ENCODE measurements at regions not wholly inside any gene's neighbourhood (a gene's known extent, or its start where the extent isn't known, plus 50 kb on each side); places are given as distances from the start of the nearest gene placed in this dataset.
"Not testable (repeated sequence)": the region's sequence is repeated elsewhere in the genome, so short reads cannot be mapped to it uniquely, and the experiment has no call there.

- not testable (repeated sequence) for DNase-seq (ENCODE audit: extremely low spot score, unreplicated experiment); H3K27ac Mint-ChIP-seq (ENCODE audit: unreplicated experiment); H3K4me3 Mint-ChIP-seq (ENCODE audit: unreplicated experiment); H3K4me1 Mint-ChIP-seq (ENCODE audit: unreplicated experiment); H3K36me3 Mint-ChIP-seq (ENCODE audit: unreplicated experiment); H3K27me3 Mint-ChIP-seq (ENCODE audit: unreplicated experiment)
- peaks cover 16% of the 10 kb centered on the region for H3K9me3 Mint-ChIP-seq (ENCODE audit: unreplicated experiment)
These were observed 149.3 kb upstream of the CCZ1B start for GRCh38 chr7:6975346-6975745.

- peaks cover 12% of the 10 kb centered on the region for H3K9me3 Mint-ChIP-seq (ENCODE audit: unreplicated experiment)
- not testable (repeated sequence) for DNase-seq (ENCODE audit: extremely low spot score, unreplicated experiment); H3K27me3 Mint-ChIP-seq (ENCODE audit: unreplicated experiment); H3K4me1 Mint-ChIP-seq (ENCODE audit: unreplicated experiment); H3K36me3 Mint-ChIP-seq (ENCODE audit: unreplicated experiment); H3K27ac Mint-ChIP-seq (ENCODE audit: unreplicated experiment); H3K4me3 Mint-ChIP-seq (ENCODE audit: unreplicated experiment)
These were observed 151.3 kb upstream of the CCZ1B start for GRCh38 chr7:6977368-6977767.

- DNase-seq (ENCODE audit: extremely low spot score, unreplicated experiment); H3K27me3 Mint-ChIP-seq (ENCODE audit: unreplicated experiment); H3K4me3 Mint-ChIP-seq (ENCODE audit: unreplicated experiment); H3K36me3 Mint-ChIP-seq (ENCODE audit: unreplicated experiment); H3K27ac Mint-ChIP-seq (ENCODE audit: unreplicated experiment); H3K4me1 Mint-ChIP-seq (ENCODE audit: unreplicated experiment): not testable (repeated sequence)
- H3K9me3 Mint-ChIP-seq (ENCODE audit: unreplicated experiment) = peaks cover 12% of the 10 kb centered on the region
These were observed 152.3 kb upstream of the CCZ1B start for GRCh38 chr7:6978326-6978725.

GRCh38 chr7:6979456-6979855 is 153.4 kb upstream of the CCZ1B start:
- H3K4me1 Mint-ChIP-seq (ENCODE audit: unreplicated experiment); H3K4me3 Mint-ChIP-seq (ENCODE audit: unreplicated experiment); H3K27ac Mint-ChIP-seq (ENCODE audit: unreplicated experiment); H3K27me3 Mint-ChIP-seq (ENCODE audit: unreplicated experiment); DNase-seq (ENCODE audit: extremely low spot score, unreplicated experiment); H3K36me3 Mint-ChIP-seq (ENCODE audit: unreplicated experiment): not testable (repeated sequence)
- H3K9me3 Mint-ChIP-seq (ENCODE audit: unreplicated experiment) = peaks cover 12% of the 10 kb centered on the region

- H3K4me1 Mint-ChIP-seq (ENCODE audit: unreplicated experiment); H3K4me3 Mint-ChIP-seq (ENCODE audit: unreplicated experiment); DNase-seq (ENCODE audit: extremely low spot score, unreplicated experiment); H3K9me3 Mint-ChIP-seq (ENCODE audit: unreplicated experiment); H3K36me3 Mint-ChIP-seq (ENCODE audit: unreplicated experiment); H3K27ac Mint-ChIP-seq (ENCODE audit: unreplicated experiment); H3K27me3 Mint-ChIP-seq (ENCODE audit: unreplicated experiment): not testable (repeated sequence)
These were observed 156.3 kb upstream of the CCZ1B start for GRCh38 chr7:6982375-6982774.

- H3K9me3 Mint-ChIP-seq (ENCODE audit: unreplicated experiment); H3K27ac Mint-ChIP-seq (ENCODE audit: unreplicated experiment); H3K4me1 Mint-ChIP-seq (ENCODE audit: unreplicated experiment); H3K36me3 Mint-ChIP-seq (ENCODE audit: unreplicated experiment); H3K4me3 Mint-ChIP-seq (ENCODE audit: unreplicated experiment); DNase-seq (ENCODE audit: extremely low spot score, unreplicated experiment); H3K27me3 Mint-ChIP-seq (ENCODE audit: unreplicated experiment): not testable (repeated sequence)
These were observed 160.8 kb upstream of the CCZ1B start for GRCh38 chr7:6986892-6987291.

- H3K36me3 Mint-ChIP-seq (ENCODE audit: unreplicated experiment); DNase-seq (ENCODE audit: extremely low spot score, unreplicated experiment); H3K9me3 Mint-ChIP-seq (ENCODE audit: unreplicated experiment); H3K27me3 Mint-ChIP-seq (ENCODE audit: unreplicated experiment); H3K4me1 Mint-ChIP-seq (ENCODE audit: unreplicated experiment); H3K4me3 Mint-ChIP-seq (ENCODE audit: unreplicated experiment); H3K27ac Mint-ChIP-seq (ENCODE audit: unreplicated experiment): not testable (repeated sequence)
These were observed 162.5 kb upstream of the CCZ1B start for GRCh38 chr7:6988608-6989007.

- H3K27ac Mint-ChIP-seq (ENCODE audit: unreplicated experiment); H3K27me3 Mint-ChIP-seq (ENCODE audit: unreplicated experiment); H3K9me3 Mint-ChIP-seq (ENCODE audit: unreplicated experiment); H3K36me3 Mint-ChIP-seq (ENCODE audit: unreplicated experiment); H3K4me3 Mint-ChIP-seq (ENCODE audit: unreplicated experiment); DNase-seq (ENCODE audit: extremely low spot score, unreplicated experiment); H3K4me1 Mint-ChIP-seq (ENCODE audit: unreplicated experiment): not testable (repeated sequence)
These were observed 163.9 kb upstream of the CCZ1B start for GRCh38 chr7:6989968-6990367.

GRCh38 chr7:6990426-6991152 is 164.5 kb upstream of the CCZ1B start:
- not testable (repeated sequence) for H3K4me1 Mint-ChIP-seq (ENCODE audit: unreplicated experiment); H3K36me3 Mint-ChIP-seq (ENCODE audit: unreplicated experiment); H3K9me3 Mint-ChIP-seq (ENCODE audit: unreplicated experiment); DNase-seq (ENCODE audit: extremely low spot score, unreplicated experiment); H3K27me3 Mint-ChIP-seq (ENCODE audit: unreplicated experiment); H3K4me3 Mint-ChIP-seq (ENCODE audit: unreplicated experiment); H3K27ac Mint-ChIP-seq (ENCODE audit: unreplicated experiment)

GRCh38 chr7:6991169-6991611 is 165.1 kb upstream of the CCZ1B start:
- not testable (repeated sequence) for DNase-seq (ENCODE audit: extremely low spot score, unreplicated experiment); H3K27me3 Mint-ChIP-seq (ENCODE audit: unreplicated experiment); H3K4me3 Mint-ChIP-seq (ENCODE audit: unreplicated experiment); H3K4me1 Mint-ChIP-seq (ENCODE audit: unreplicated experiment); H3K36me3 Mint-ChIP-seq (ENCODE audit: unreplicated experiment); H3K27ac Mint-ChIP-seq (ENCODE audit: unreplicated experiment); H3K9me3 Mint-ChIP-seq (ENCODE audit: unreplicated experiment)

GRCh38 chr7:6991686-6992085 is 165.6 kb upstream of the CCZ1B start:
- not testable (repeated sequence) for H3K4me1 Mint-ChIP-seq (ENCODE audit: unreplicated experiment); H3K9me3 Mint-ChIP-seq (ENCODE audit: unreplicated experiment); DNase-seq (ENCODE audit: extremely low spot score, unreplicated experiment); H3K27me3 Mint-ChIP-seq (ENCODE audit: unreplicated experiment); H3K4me3 Mint-ChIP-seq (ENCODE audit: unreplicated experiment); H3K36me3 Mint-ChIP-seq (ENCODE audit: unreplicated experiment); H3K27ac Mint-ChIP-seq (ENCODE audit: unreplicated experiment)

GRCh38 chr7:6992133-6992532 is 166.1 kb upstream of the CCZ1B start:
- H3K4me3 Mint-ChIP-seq (ENCODE audit: unreplicated experiment); H3K9me3 Mint-ChIP-seq (ENCODE audit: unreplicated experiment); DNase-seq (ENCODE audit: extremely low spot score, unreplicated experiment); H3K27ac Mint-ChIP-seq (ENCODE audit: unreplicated experiment); H3K36me3 Mint-ChIP-seq (ENCODE audit: unreplicated experiment); H3K4me1 Mint-ChIP-seq (ENCODE audit: unreplicated experiment); H3K27me3 Mint-ChIP-seq (ENCODE audit: unreplicated experiment): not testable (repeated sequence)

- H3K4me3 Mint-ChIP-seq (ENCODE audit: unreplicated experiment); H3K27ac Mint-ChIP-seq (ENCODE audit: unreplicated experiment); DNase-seq (ENCODE audit: extremely low spot score, unreplicated experiment); H3K4me1 Mint-ChIP-seq (ENCODE audit: unreplicated experiment); H3K36me3 Mint-ChIP-seq (ENCODE audit: unreplicated experiment); H3K9me3 Mint-ChIP-seq (ENCODE audit: unreplicated experiment); H3K27me3 Mint-ChIP-seq (ENCODE audit: unreplicated experiment): not testable (repeated sequence)
These were observed 169.0 kb upstream of the CCZ1B start for GRCh38 chr7:6995026-6995425.

Measured in osteocyte (in vitro differentiated cells).